HEK293T (cell line): ENCODE measurements at regions not wholly inside any gene's neighbourhood (a gene's known extent, or its start where the extent isn't known, plus 50 kb on each side); places are given as distances from the start of the nearest gene placed in this dataset.
"Not testable (repeated sequence)": the region's sequence is repeated elsewhere in the genome, so short reads cannot be mapped to it uniquely, and the experiment has no call there.

Experiments
- CTCF ChIA-PET: fragments of 350-600 bp; formaldehyde crosslinking; extraction: SDS; loops from one replicate; lab custom pipeline; 2021; ENCODE audit warnings: antibody characterized with exemption, inconsistent platforms; lab: Yijun Ruan, JAX
- POLR2A ChIA-PET: fragments of 350-600 bp; formaldehyde crosslinking; extraction: SDS; loops from one replicate; lab custom pipeline; 2020; ENCODE audit warnings: antibody characterized with exemption, inconsistent platforms; lab: Yijun Ruan, JAX
- DNase-seq: peaks from one replicate; pipeline ENCODE4 v3.0.0; 2012; ENCODE audit warnings: mixed read lengths; ENCODE audit errors: extremely low spot score
- ARNT ChIP-seq: fragments of 450-650 bp; IDR thresholded peaks from 2 replicates; pipeline ENCODE4 v1.6.1; 2017; ENCODE audit warnings: mild to moderate bottlenecking
- BHLHE40 ChIP-seq: fragments of 450-650 bp; IDR thresholded peaks from 2 replicates; pipeline ENCODE4 v1.6.1; 2016; ENCODE audit warnings: mild to moderate bottlenecking, moderate library complexity, borderline replicate concordance
- CTBP1 ChIP-seq: fragments of 450-650 bp; IDR thresholded peaks from 2 replicates; pipeline ENCODE4 v1.6.1; 2016; ENCODE audit warnings: borderline replicate concordance
- ELF4 ChIP-seq: fragments of 450-650 bp; IDR thresholded peaks from 2 replicates; pipeline ENCODE4 v1.6.1; 2017; ENCODE audit warnings: antibody characterized with exemption
- FOXA1 ChIP-seq: fragments of 450-650 bp; IDR thresholded peaks from 2 replicates; pipeline ENCODE4 v1.6.1; 2016; ENCODE audit warnings: mild to moderate bottlenecking
- FOXK2 ChIP-seq: fragments of 450-650 bp; IDR thresholded peaks from 2 replicates; pipeline ENCODE4 v1.6.1; 2016; ENCODE audit warnings: mild to moderate bottlenecking
- FOXM1 ChIP-seq: fragments of 450-650 bp; IDR thresholded peaks from 2 replicates; pipeline ENCODE4 v1.6.1; 2017; ENCODE audit warnings: mild to moderate bottlenecking, borderline replicate concordance
- HDGF ChIP-seq: fragments of 450-650 bp; IDR thresholded peaks from 2 replicates; pipeline ENCODE4 v1.6.1; 2017; ENCODE audit warnings: antibody characterized with exemption, borderline replicate concordance
- L3MBTL2 ChIP-seq: fragments of 450-650 bp; conservative IDR thresholded peaks from 2 replicates; pipeline ENCODE4 v1.6.1; 2016; ENCODE audit warnings: mild to moderate bottlenecking
- LEF1 ChIP-seq: fragments of 450-650 bp; IDR thresholded peaks from 2 replicates; pipeline ENCODE4 v1.6.1; 2017; ENCODE audit warnings: mild to moderate bottlenecking, borderline replicate concordance
- NFRKB ChIP-seq: fragments of 450-650 bp; IDR thresholded peaks from 2 replicates; pipeline ENCODE4 v1.6.1; 2016; ENCODE audit warnings: mild to moderate bottlenecking, moderate library complexity
- SP1 ChIP-seq: fragments of 450-650 bp; IDR thresholded peaks from 2 replicates; pipeline ENCODE4 v1.6.1; 2017
- SUZ12 ChIP-seq: fragments of 450-650 bp; IDR thresholded peaks from 2 replicates; pipeline ENCODE4 v1.6.1; 2016; ENCODE audit warnings: mild to moderate bottlenecking
- TARDBP ChIP-seq: fragments of 450-650 bp; IDR thresholded peaks from 2 replicates; pipeline ENCODE4 v1.6.1; 2016
- ZNF384 ChIP-seq: fragments of 450-650 bp; IDR thresholded peaks from 2 replicates; pipeline ENCODE4 v1.6.1; 2016
- TF ChIP-seq, protein P1 (sequence below): fragments of 450-650 bp; IDR thresholded peaks from 2 replicates; pipeline ENCODE4 v1.6.1; 2016

DNA sequence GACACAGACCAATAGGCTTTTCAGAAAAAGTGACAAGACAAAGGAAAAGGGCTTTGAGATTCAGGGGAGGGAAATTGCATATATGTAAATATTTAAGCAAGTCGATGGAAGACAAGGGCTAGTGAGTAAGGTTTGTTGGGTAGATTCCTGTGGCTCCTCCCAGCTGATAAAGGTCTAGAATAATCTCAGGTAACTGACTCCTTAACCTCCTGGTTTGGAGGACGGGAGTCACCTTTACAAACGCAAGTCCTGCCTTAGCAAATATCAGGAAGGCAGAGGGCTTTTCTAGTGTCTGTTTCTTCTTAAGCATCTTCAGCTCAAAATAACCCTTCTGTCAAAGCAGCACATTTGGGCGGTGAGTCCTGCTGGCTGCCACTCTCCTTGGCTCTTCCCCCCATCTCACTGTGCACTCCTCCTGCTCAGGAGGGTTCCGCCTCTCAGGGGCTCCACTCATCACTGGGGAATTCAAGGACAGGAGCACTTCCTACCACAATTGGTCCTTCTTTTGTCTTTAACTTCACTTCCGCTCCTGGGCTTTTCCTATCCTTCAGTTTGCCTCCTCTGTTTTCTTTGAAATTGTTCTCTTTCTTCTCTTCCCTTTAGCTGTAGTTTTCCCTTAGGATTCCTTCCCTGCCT is 496.3 kb upstream of the KLF6 start:
- ChIA-PET POLR2A (no interaction called here), CTCF (no interaction called here)
- DNase-seq, result no peak
- TF ChIP-seq CTBP1 (no peak), NFRKB (no peak), SP1 (no peak), ELF4 (no peak), HDGF (no peak), L3MBTL2 (no peak), ZNF384 (no peak), SUZ12 (no peak), LEF1 (no peak), TARDBP (no peak), FOXM1 (no peak), BHLHE40 (no peak), FOXA1 (no peak), FOXK2 (no peak)
- TF ChIP-seq, protein P1, sequence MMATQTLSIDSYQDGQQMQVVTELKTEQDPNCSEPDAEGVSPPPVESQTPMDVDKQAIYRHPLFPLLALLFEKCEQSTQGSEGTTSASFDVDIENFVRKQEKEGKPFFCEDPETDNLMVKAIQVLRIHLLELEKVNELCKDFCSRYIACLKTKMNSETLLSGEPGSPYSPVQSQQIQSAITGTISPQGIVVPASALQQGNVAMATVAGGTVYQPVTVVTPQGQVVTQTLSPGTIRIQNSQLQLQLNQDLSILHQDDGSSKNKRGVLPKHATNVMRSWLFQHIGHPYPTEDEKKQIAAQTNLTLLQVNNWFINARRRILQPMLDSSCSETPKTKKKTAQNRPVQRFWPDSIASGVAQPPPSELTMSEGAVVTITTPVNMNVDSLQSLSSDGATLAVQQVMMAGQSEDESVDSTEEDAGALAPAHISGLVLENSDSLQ, result no peak

DNA sequence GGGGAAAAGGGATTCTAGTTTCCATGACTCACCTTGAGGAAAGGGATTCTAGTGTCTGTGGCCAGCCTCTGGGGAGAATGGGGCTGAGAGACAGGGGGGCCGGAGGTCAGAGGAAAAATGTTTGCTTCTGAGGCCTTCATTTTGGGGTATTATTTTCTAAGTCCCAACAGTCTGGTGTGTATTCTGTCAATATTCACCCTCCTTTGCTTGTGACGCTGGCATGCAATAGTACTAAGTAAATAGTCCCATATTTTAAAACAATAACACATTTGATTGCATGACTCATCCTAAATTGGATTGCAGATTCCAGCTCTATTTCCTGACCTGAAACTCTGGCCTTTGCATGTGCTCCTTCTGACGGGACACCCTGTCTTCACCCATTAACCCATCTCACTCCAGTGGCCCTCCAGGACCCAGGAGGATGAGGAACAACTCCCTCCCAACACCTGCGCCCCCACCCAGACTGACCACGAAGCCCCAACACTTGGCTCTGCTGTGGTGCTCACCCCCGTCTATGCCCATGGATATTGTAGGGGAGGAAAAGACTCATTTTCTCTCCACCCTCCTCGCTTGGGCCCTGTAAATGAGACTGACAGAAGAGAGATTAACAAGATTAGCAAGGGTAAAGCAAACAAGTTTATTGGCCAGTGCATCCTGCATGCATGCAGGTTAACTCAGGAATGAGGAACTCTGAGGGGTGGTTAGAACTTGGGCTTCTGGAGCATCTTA is 495.6 kb upstream of the KLF6 start:
- DNase-seq, result no peak
- CTCF ChIA-PET, result no interaction called here
- POLR2A ChIA-PET, result no interaction called here
- TF ChIP-seq BHLHE40 (no peak), CTBP1 (no peak), FOXK2 (no peak), SP1 (no peak), SUZ12 (no peak), NFRKB (no peak), FOXM1 (no peak), HDGF (no peak), TARDBP (no peak), ARNT (no peak), ZNF384 (no peak), L3MBTL2 (no peak), FOXA1 (no peak), LEF1 (no peak)
- TF ChIP-seq, protein P1, result no peak

DNA sequence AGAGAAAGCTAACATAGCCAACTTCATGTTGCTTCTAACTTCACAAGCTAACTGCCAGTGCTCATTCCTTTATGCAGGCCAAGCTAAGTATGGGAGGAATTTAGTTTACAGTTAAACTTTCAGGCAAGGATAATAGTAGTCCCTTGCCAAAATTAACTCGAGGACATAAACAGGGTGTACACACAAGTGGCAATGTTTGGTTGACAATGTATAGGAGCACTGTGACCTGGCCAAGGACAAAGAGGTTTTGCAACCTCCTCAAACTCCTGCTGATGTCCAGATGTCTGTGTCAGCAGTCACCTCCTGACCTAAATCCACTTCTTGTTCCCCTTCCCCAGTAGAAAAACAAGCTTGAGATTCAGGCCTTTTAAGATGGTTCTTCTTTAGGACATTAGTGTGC is 494.6 kb upstream of the KLF6 start:
- TF ChIP-seq SP1, result no peak
- no peak for TF ChIP-seq SUZ12
- TF ChIP-seq LEF1, result no peak
- no peak for TF ChIP-seq ARNT
- no peak for TF ChIP-seq ZNF384
- TF ChIP-seq, protein P1, result no peak
- no peak for TF ChIP-seq ELF4
- no peak for TF ChIP-seq FOXM1
- no peak for TF ChIP-seq FOXA1
- no peak for TF ChIP-seq L3MBTL2
- TF ChIP-seq CTBP1, result no peak
- CTCF ChIA-PET, result no interaction called here
- no peak for DNase-seq
- POLR2A ChIA-PET, result no interaction called here

- TF ChIP-seq L3MBTL2, result no peak
- no peak for TF ChIP-seq FOXK2
- TF ChIP-seq, protein P1, result no peak
- TF ChIP-seq ELF4, result no peak
- no peak for TF ChIP-seq CTBP1
- TF ChIP-seq NFRKB, result no peak
- no peak for TF ChIP-seq ZNF384
- no peak for TF ChIP-seq SUZ12
- TF ChIP-seq LEF1, result no peak
- TF ChIP-seq FOXA1, result no peak
- no peak for TF ChIP-seq TARDBP
- TF ChIP-seq SP1, result no peak
- ChIA-PET CTCF (no interaction called here), POLR2A (no interaction called here)
- no peak for DNase-seq
These were observed 493.2 kb upstream of the KLF6 start for GRCh38 chr10:4278186-4278585.

DNA sequence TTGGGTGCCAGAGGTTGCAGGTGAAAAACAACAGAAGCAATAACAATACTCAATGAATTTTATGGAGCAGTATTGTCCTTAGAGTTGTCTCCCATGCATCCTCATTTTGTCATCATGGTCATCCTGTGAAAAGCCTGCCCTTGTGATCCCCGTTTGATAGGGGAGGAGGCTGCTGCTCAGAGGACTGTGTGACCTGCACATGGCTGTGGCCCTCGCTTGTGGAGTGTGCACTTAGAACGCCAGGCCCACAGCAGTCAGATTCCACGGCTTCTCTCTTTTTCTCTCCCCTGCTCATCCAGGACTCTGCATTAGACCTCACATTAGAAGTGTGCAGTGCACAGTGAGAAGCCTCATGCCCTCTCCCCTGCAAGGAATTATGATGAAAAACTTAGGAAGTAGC is 491.1 kb upstream of the KLF6 start:
- ChIA-PET POLR2A (no interaction called here), CTCF (no interaction called here)
- no peak for DNase-seq
- TF ChIP-seq BHLHE40 (no peak), SP1 (no peak), FOXM1 (no peak), NFRKB (no peak), CTBP1 (no peak), TARDBP (no peak), ZNF384 (no peak), FOXA1 (no peak), ELF4 (no peak), ARNT (no peak), LEF1 (no peak), HDGF (no peak), L3MBTL2 (no peak), SUZ12 (no peak), FOXK2 (no peak)
- TF ChIP-seq, protein P1, result no peak

DNA sequence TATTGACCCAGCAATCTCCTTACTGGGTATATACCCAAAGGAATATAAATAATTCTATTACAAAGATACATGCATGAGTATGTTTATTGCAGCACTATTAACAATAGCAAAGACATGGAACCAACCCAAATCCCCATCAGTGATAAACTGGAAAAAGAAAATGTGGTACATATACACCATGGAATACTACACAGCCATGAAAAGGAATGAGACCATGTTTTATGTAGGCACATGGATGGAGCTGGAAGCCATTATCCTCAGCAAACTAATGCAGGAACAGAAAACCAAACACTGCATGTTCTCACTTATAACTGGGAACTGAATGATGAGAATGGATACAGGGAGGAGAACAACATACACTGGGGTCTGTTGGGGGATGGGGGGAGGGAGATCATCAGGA is 489.7 kb upstream of the KLF6 start:
- POLR2A ChIA-PET, CTCF ChIA-PET, DNase-seq: not testable (repeated sequence)
